ENCODE measurements at regions not wholly inside any gene's neighbourhood (a gene's known extent, or its start where the extent isn't known, plus 50 kb on each side); places are given as distances from the start of the nearest gene placed in this dataset.

DNA sequence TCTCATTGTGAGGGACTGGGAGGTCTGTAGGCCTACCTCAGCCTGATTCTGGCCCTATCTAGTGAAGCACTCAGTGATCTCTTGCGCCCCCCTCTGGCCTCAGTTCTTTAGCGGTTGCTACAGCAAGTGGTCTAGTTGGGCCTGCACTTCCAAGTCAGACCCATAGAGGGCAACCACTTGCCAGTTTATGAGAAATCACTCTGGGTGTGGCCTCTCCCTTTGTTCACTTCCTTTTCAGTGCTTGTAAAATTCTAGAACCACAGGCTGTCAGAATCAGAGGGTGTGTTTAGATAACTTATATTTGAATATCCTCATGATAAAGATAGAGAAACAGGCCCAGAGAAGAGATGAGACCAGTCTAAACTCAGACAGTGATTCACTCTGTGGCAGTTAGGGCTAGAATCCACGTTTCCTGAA, 60.9 kb upstream of the LAS1L start:
- POLR2A ChIA-PET: no interaction called here
- Histone ChIP-seq H3K27ac (ENCODE audit: insufficient read depth, low read depth, low read length) (peak overlapping the region; percentile 92), H3K9ac (replicated peaks; ENCODE audit: extremely low read depth, insufficient read depth, low read length) (peak overlapping the region; percentile 64), H3K4me3 (replicated peaks in 1 of 3; ENCODE audit: insufficient read depth in 1 of 3, low read depth in 1 of 3, low read length in 3 of 3) (no peak overlapping the region), H2AFZ (ENCODE audit: low read depth, low read length) (no peak overlapping the region), H3K4me1 (ENCODE audit: control insufficient read depth, extremely low read depth, insufficient read depth, low read length) (peaks cover 28% of the 10 kb centered on the region), H3K9me1 (replicated peaks; ENCODE audit: control insufficient read depth, extremely low read depth, insufficient read depth, low read length) (no peaks in the 10 kb centered on the region), H3K36me3 (ENCODE audit: control insufficient read depth in 2 of 2, extremely low read depth in 1 of 2, insufficient read depth in 2 of 2, low read length in 2 of 2) (no peaks in the 10 kb centered on the region), H3K9me3 (replicated peaks; ENCODE audit: control insufficient read depth, insufficient read depth, low read length) (no peaks in the 10 kb centered on the region), H3K4me2 (ENCODE audit: insufficient read depth, low read length) (peak overlapping the region; percentile 31), H3K27me3 (ENCODE audit: control insufficient read depth in 2 of 2, insufficient read depth in 2 of 2, low read length in 2 of 2) (no peaks in the 10 kb centered on the region), H4K20me1 (replicated peaks; ENCODE audit: control insufficient read depth, extremely low read depth, insufficient read depth, low read length) (no peaks in the 10 kb centered on the region), H3K79me2 (ENCODE audit: control insufficient read depth, insufficient read depth, low read length) (peaks cover 7% of the 10 kb centered on the region)
- TF ChIP-seq CTCF (IDR thresholded peaks at IDR 0.05; ENCODE audit: extremely low read depth in 1 of 2, insufficient read depth in 1 of 2, low read depth in 1 of 2, low read length in 2 of 2): peak; percentile 88 to 98
- no peak for TF ChIP-seq MAX (IDR thresholded peaks at IDR 0.05; ENCODE audit: insufficient read depth, insufficient read length)
- dilution Hi-C loops (cut with MboI; ENCODE audit: extremely low pct_ligation_motif_present, low sequenced_read_pairs): no loop called here
- FAIRE-seq (peak; percentile 97), DNase-seq (ENCODE audit: low read depth, low spot score) (peak; percentile 90)
- no TSS peak for BruUV-seq (replicated peaks)
- intact Hi-C loops (cut with micrococcal nuclease): loop anchor here (1.0 to 5.0 kb wide), 6 partner anchors 72 to 392 kb away; partner anchors contain the start of gene MSN
- CTCF ChIA-PET: interaction anchor here (1.0 to 1.6 kb wide), 5 partner anchors 78 to 140 kb away, joined by 3 to 15 read pairs (median 6); no protein-coding TSS in a partner anchor

- no peak overlapping the region for H2AFZ ChIP-seq (ENCODE audit: low read depth, low read length)
- CTCF ChIA-PET: no interaction called here
Measured at GRCh38 chrX:65591206-65591605, 56.6 kb upstream of the LAS1L start.

More at GRCh38 chrX:65591206-65591605, 56.6 kb upstream of the LAS1L start:
- DNase-seq (ENCODE audit: low read depth, low spot score) (no peak), FAIRE-seq (no peak)
- TF ChIP-seq JUN (IDR thresholded peaks at IDR 0.05; ENCODE audit: borderline replicate concordance, insufficient read depth, insufficient read length, low read depth) (no peak), EZH2 (IDR thresholded peaks at IDR 0.05; ENCODE audit: borderline replicate concordance, low read depth, low read length, severe bottlenecking) (no peak), POLR2A (IDR thresholded peaks at IDR 0.05; ENCODE audit: low read depth, low read length) (no peak), GATA2 (IDR thresholded peaks at IDR 0.05; ENCODE audit: insufficient read depth, insufficient read length, low read depth, low read length) (no peak), POLR2AphosphoS5 (IDR thresholded peaks at IDR 0.05; ENCODE audit: insufficient read depth, low read depth, low read length) (no peak)
- H3K9ac ChIP-seq (replicated peaks; ENCODE audit: extremely low read depth, insufficient read depth, low read length): no peak overlapping the region
- H3K9me1 ChIP-seq (replicated peaks; ENCODE audit: control insufficient read depth, extremely low read depth, insufficient read depth, low read length): no peaks in the 10 kb centered on the region
- H3K36me3 ChIP-seq (ENCODE audit: control insufficient read depth in 2 of 2, extremely low read depth in 1 of 2, insufficient read depth in 2 of 2, low read length in 2 of 2): no peaks in the 10 kb centered on the region
- H3K4me1 ChIP-seq (ENCODE audit: control insufficient read depth, extremely low read depth, insufficient read depth, low read length): peaks cover 17% of the 10 kb centered on the region
- no peaks in the 10 kb centered on the region for H4K20me1 ChIP-seq (replicated peaks; ENCODE audit: control insufficient read depth, extremely low read depth, insufficient read depth, low read length)
- H3K9me3 ChIP-seq (replicated peaks; ENCODE audit: control insufficient read depth, insufficient read depth, low read length): no peaks in the 10 kb centered on the region
- no peak overlapping the region for H3K4me3 ChIP-seq (replicated peaks in 1 of 3; ENCODE audit: insufficient read depth in 1 of 3, low read depth in 1 of 3, low read length in 3 of 3)
- peaks cover 2% of the 10 kb centered on the region for H3K79me2 ChIP-seq (ENCODE audit: control insufficient read depth, insufficient read depth, low read length)
- H3K27ac ChIP-seq (ENCODE audit: insufficient read depth, low read depth, low read length): no peak overlapping the region
- POLR2A ChIA-PET: no interaction called here
- no peak overlapping the region for H3K4me2 ChIP-seq (ENCODE audit: insufficient read depth, low read length)
- BruUV-seq (replicated peaks): no TSS peak
- intact Hi-C loops (cut with micrococcal nuclease) (no loop called here), dilution Hi-C loops (cut with MboI; ENCODE audit: extremely low pct_ligation_motif_present, low sequenced_read_pairs) (no loop called here)
- H3K27me3 ChIP-seq (ENCODE audit: control insufficient read depth in 2 of 2, insufficient read depth in 2 of 2, low read length in 2 of 2): no peaks in the 10 kb centered on the region
